Liver (tissue), 8 donors: ENCODE measurements at regions not wholly inside any gene's neighbourhood (a gene's known extent, or its start where the extent isn't known, plus 50 kb on each side); places are given as distances from the start of the nearest gene placed in this dataset.

Experiments used
- DNase-seq: peaks from one replicate; pipeline ENCODE4 v3.0.0-alpha.2; 2017; ENCODE audit warnings: low spot score
- H3K27ac ChIP-seq, 2 donors: one replicate each; pipeline ENCODE4 v1.7.0; 2013; ENCODE audit warnings: inconsistent platforms in 2 of 2, low read length in 2 of 2, control low read depth in 1 of 2, low read depth in 1 of 2, mild to moderate bottlenecking in 1 of 2
- H3K27me3 ChIP-seq, 4 donors: one replicate each; pipeline versions ENCODE4 v1.6.1 to v1.7.0; 2013; ENCODE audit warnings: low read length in 3 of 4, inconsistent platforms in 1 of 4, mild to moderate bottlenecking in 1 of 4, moderate library complexity in 1 of 4; ENCODE audit not compliant: control insufficient read depth in 4 of 4, insufficient read depth in 4 of 4
- H3K36me3 ChIP-seq, 4 donors: one replicate each; pipeline versions ENCODE4 v1.6.1 to v1.7.0; 2013; ENCODE audit warnings: low read length in 3 of 4, mild to moderate bottlenecking in 3 of 4, low read depth in 1 of 4, moderate library complexity in 1 of 4; ENCODE audit not compliant: control insufficient read depth in 4 of 4, insufficient read depth in 3 of 4
- H3K4me1 ChIP-seq, 4 donors: one replicate each; pipeline versions ENCODE4 v1.6.1 to v1.7.0; 2013; ENCODE audit warnings: low read length in 3 of 4, mild to moderate bottlenecking in 3 of 4, moderate library complexity in 1 of 4; ENCODE audit not compliant: control insufficient read depth in 4 of 4, insufficient read depth in 4 of 4
- H3K4me3 ChIP-seq, 3 donors: one replicate each; pipeline versions ENCODE4 v1.6.1 to v1.7.0; 2013; ENCODE audit warnings: low read length in 3 of 3, control low read depth in 1 of 3, low read depth in 1 of 3, mild to moderate bottlenecking in 1 of 3
- H3K9ac ChIP-seq, 2 donors: one replicate each; pipeline ENCODE4 v1.7.0; 2013; ENCODE audit warnings: low read length in 2 of 2, mild to moderate bottlenecking in 2 of 2, moderate library complexity in 2 of 2, control low read depth in 1 of 2, low read depth in 1 of 2
- H3K9me3 ChIP-seq, 4 donors: one replicate each; pipeline versions ENCODE4 v1.6.1 to v1.7.0; 2013; ENCODE audit warnings: low read length in 3 of 4; ENCODE audit not compliant: control insufficient read depth in 4 of 4
- ATF3 ChIP-seq: IDR thresholded peaks from 2 replicates; pipeline ENCODE4 v1.6.1; 2016; ENCODE audit warnings: antibody characterized with exemption
- CTCF ChIP-seq: fragments of 150-350 bp; IDR thresholded peaks from 2 replicates; pipeline ENCODE4 v1.5.1; 2017; ENCODE audit warnings: improper control_type of control experiment, low read depth, low read length; ENCODE audit not compliant: missing input control
- EGR1 ChIP-seq, 2 donors: IDR thresholded peaks; 2 replicates each; pipeline ENCODE4 v1.6.1; 2016 to 2018; ENCODE audit warnings: antibody characterized with exemption in 2 of 2, low read depth in 2 of 2
- FOXA1 ChIP-seq: IDR thresholded peaks from 2 replicates; pipeline ENCODE4 v1.6.1; 2016; ENCODE audit warnings: antibody characterized with exemption
- FOXA2 ChIP-seq: IDR thresholded peaks from 2 replicates; pipeline ENCODE4 v1.6.1; 2016; ENCODE audit warnings: antibody characterized with exemption
- HNF4A ChIP-seq, 2 donors: conservative IDR thresholded peaks; 2 replicates each; pipeline ENCODE4 v1.6.1; 2016; ENCODE audit warnings: antibody characterized with exemption in 2 of 2, mild to moderate bottlenecking in 2 of 2
- NR2F2 ChIP-seq: IDR thresholded peaks from 2 replicates; pipeline ENCODE4 v1.6.1; 2016; ENCODE audit warnings: antibody characterized with exemption
- RAD21 ChIP-seq, 2 donors: IDR thresholded peaks; 2 replicates each; pipeline ENCODE4 v1.6.1; 2016; ENCODE audit warnings: antibody characterized with exemption in 2 of 2, mild to moderate bottlenecking in 2 of 2
- REST ChIP-seq: IDR thresholded peaks from 2 replicates; pipeline ENCODE4 v1.6.1; 2016; ENCODE audit warnings: antibody characterized with exemption, mild to moderate bottlenecking
- SP1 ChIP-seq: IDR thresholded peaks from 2 replicates; pipeline ENCODE4 v1.6.1; 2018; ENCODE audit warnings: antibody characterized with exemption, mild to moderate bottlenecking
- TAF1 ChIP-seq: conservative IDR thresholded peaks from 2 replicates; pipeline ENCODE4 v1.6.1; 2016; ENCODE audit warnings: antibody characterized with exemption, mild to moderate bottlenecking
- ZBTB33 ChIP-seq: IDR thresholded peaks from 2 replicates; pipeline ENCODE4 v1.6.1; 2016; ENCODE audit warnings: antibody characterized with exemption
- WGBS: extraction: QIAGEN DNeasy Blood & Tissue Kit; methylation state at CpG from one replicate; pipeline ENCODE4 v1.1.7; 2013; 5-methylcytosine and 5-hydroxymethylcytosine counted together
- donor health status: healthy.
- donor health status: healthy.
- donor health status: healthy.
- donor health status: healthy.
- donor health status: healthy.

GRCh38 chr10:130931256-130931655 is 380.3 kb downstream of the TCERG1L start:
- H3K4me1 ChIP-seq: no peaks in the 10 kb centered on the region
- H3K9ac ChIP-seq: no peak overlapping the region
- TF ChIP-seq NR2F2: no peak
- no peak for TF ChIP-seq HNF4A (conservative IDR thresholded peaks at IDR 0.05)
- TF ChIP-seq REST: no peak
- no peak for TF ChIP-seq SP1
- TF ChIP-seq TAF1: no peak
- no peak for DNase-seq
- no peaks in the 10 kb centered on the region for H3K36me3 ChIP-seq
- no peaks in the 10 kb centered on the region for H3K27me3 ChIP-seq
- no peak overlapping the region for H3K27ac ChIP-seq
- H3K9me3 ChIP-seq: no peaks in the 10 kb centered on the region
- WGBS: 78% methylated on average over 7 of the region's 7 CpGs
- no peak overlapping the region for H3K4me3 ChIP-seq

- Histone ChIP-seq H3K4me3 (no peak overlapping the region), H3K9me3 (no peaks in the 10 kb centered on the region), H3K9ac (no peak overlapping the region), H3K4me1 (no peaks in the 10 kb centered on the region), H3K27me3 (no peaks in the 10 kb centered on the region), H3K36me3 (no peaks in the 10 kb centered on the region), H3K27ac (no peak overlapping the region)
- TF ChIP-seq FOXA2: no peak
- no peak for TF ChIP-seq ZBTB33
- TF ChIP-seq RAD21 (IDR thresholded peaks at IDR 0.05): no peak
- no peak for TF ChIP-seq ATF3
- no peak for TF ChIP-seq FOXA1
- no peak for TF ChIP-seq EGR1 (IDR thresholded peaks at IDR 0.05; ENCODE audit: low read depth in 2 of 2)
- TF ChIP-seq CTCF: no peak
- DNase-seq: no peak
- WGBS: 74% methylated on average over 15 of the region's 15 CpGs
Observed at GRCh38 chr10:130932326-130933007, 379.1 kb downstream of the TCERG1L start.
